GM18868 (cell line): ENCODE measurements at regions not wholly inside any gene's neighbourhood (a gene's known extent, or its start where the extent isn't known, plus 50 kb on each side); places are given as distances from the start of the nearest gene placed in this dataset.

Source experiments
- ATAC-seq: cut with Tn5 transposase; IDR thresholded peaks from one replicate; pipeline ENCODE4 v1.9.1; 2021; ENCODE audit warnings: mild to moderate bottlenecking, moderate library complexity; ENCODE audit not compliant: unreplicated experiment

GRCh38 chr3:160162440-160162839, 62.8 kb upstream of the C3orf80 start:
- ATAC-seq = no peak

- ATAC-seq = peak; percentile 53
These were observed 61.9 kb upstream of the C3orf80 start for GRCh38 chr3:160163229-160163878.

- ATAC-seq = no peak
These were observed 57.0 kb upstream of the C3orf80 start for GRCh38 chr3:160168246-160168645.

- no peak for ATAC-seq
These were observed 55.9 kb upstream of the C3orf80 start for GRCh38 chr3:160169139-160169976.

GRCh38 chr3:160170409-160171370, 54.5 kb upstream of the C3orf80 start:
- peak; percentile 46 for ATAC-seq

GRCh38 chr3:160171813-160172212, 53.4 kb upstream of the C3orf80 start:
- no peak for ATAC-seq

- no peak for ATAC-seq
These were observed 50.6 kb upstream of the C3orf80 start for GRCh38 chr3:160174621-160175020.
